Ascending aorta (tissue), 2 donors: ENCODE measurements at regions not wholly inside any gene's neighbourhood (a gene's known extent, or its start where the extent isn't known, plus 50 kb on each side); places are given as distances from the start of the nearest gene placed in this dataset.
"Not testable (repeated sequence)": the region's sequence is repeated elsewhere in the genome, so short reads cannot be mapped to it uniquely, and the experiment has no call there.

Experiments
- DNase-seq, 2 donors: peaks; one replicate each; pipeline ENCODE4 v3.0.0-alpha.2; 2019; ENCODE audit warnings: low spot score in 2 of 2
- H3K27ac ChIP-seq, 2 donors: fragments of 200-600 bp; sonication (generic); one replicate each; pipeline ENCODE4 v1.5.1; 2016 to 2017; ENCODE audit warnings: mild to moderate bottlenecking in 1 of 2
- H3K27me3 ChIP-seq: fragments of 200-600 bp; sonication (generic); one replicate; pipeline ENCODE4 v1.5.1; 2017
- H3K36me3 ChIP-seq, 2 donors: fragments of 200-600 bp; sonication (generic); one replicate each; pipeline ENCODE4 v1.5.1; 2016
- H3K4me1 ChIP-seq, 2 donors: fragments of 200-600 bp; sonication (generic); one replicate each; pipeline ENCODE4 v1.5.1; 2016 to 2017; ENCODE audit warnings: mild to moderate bottlenecking in 1 of 2
- H3K4me3 ChIP-seq, 2 donors: fragments of 200-600 bp; sonication (generic); one replicate each; pipeline ENCODE4 v1.5.1; 2016 to 2017; ENCODE audit warnings: mild to moderate bottlenecking in 1 of 2
- H3K9me3 ChIP-seq, 2 donors: fragments of 200-600 bp; sonication (generic); one replicate each; pipeline ENCODE4 v1.5.1; 2016
- CTCF ChIP-seq, 3 experiments: fragments of 200-600 bp in 2 of 3; fragments of 450-650 bp in 1 of 3; sonication (generic) in 2 of 3; IDR thresholded peaks; one replicate each; pipeline ENCODE4 v1.5.1; 2016 to 2019; ENCODE audit warnings: antibody characterized with exemption in 3 of 3, mild to moderate bottlenecking in 1 of 3, moderate library complexity in 1 of 3
- intact Hi-C: fragments of 100-400 bp; cut with DNase I; formaldehyde crosslinking; loops from one replicate; pipeline ENCODE4 v1.15.1; 2023

GRCh38 chr17:26936645-26937044 is 357.3 kb upstream of the WSB1 start:
- H3K27ac ChIP-seq, DNase-seq, H3K36me3 ChIP-seq, H3K4me3 ChIP-seq, intact Hi-C loops, H3K4me1 ChIP-seq, H3K27me3 ChIP-seq: not testable (repeated sequence)
- peaks cover 0 to 22% of the 10 kb centered on the region in 2 donors for H3K9me3 ChIP-seq

GRCh38 chr17:26937750-26938322 is 356.1 kb upstream of the WSB1 start:
- H3K4me3 ChIP-seq, H3K36me3 ChIP-seq, H3K27ac ChIP-seq, DNase-seq, H3K27me3 ChIP-seq, intact Hi-C loops, H3K4me1 ChIP-seq: not testable (repeated sequence)
- H3K9me3 ChIP-seq, result peaks cover 0 to 22% of the 10 kb centered on the region in 2 donors

GRCh38 chr17:26939755-26940154 is 354.2 kb upstream of the WSB1 start:
- H3K9me3 ChIP-seq, result peaks cover 0 to 22% of the 10 kb centered on the region in 2 donors
- H3K27ac ChIP-seq, H3K36me3 ChIP-seq, H3K27me3 ChIP-seq, H3K4me1 ChIP-seq, intact Hi-C loops, H3K4me3 ChIP-seq, DNase-seq: not testable (repeated sequence)

GRCh38 chr17:26940587-26940986 is 353.3 kb upstream of the WSB1 start:
- DNase-seq, H3K4me3 ChIP-seq, intact Hi-C loops, H3K36me3 ChIP-seq, H3K27ac ChIP-seq, H3K27me3 ChIP-seq, H3K4me1 ChIP-seq: not testable (repeated sequence)
- peaks cover 0 to 22% of the 10 kb centered on the region in 2 donors for H3K9me3 ChIP-seq

- Histone ChIP-seq H3K4me3 (no peak overlapping the region), H3K4me1 (no peaks in the 10 kb centered on the region), H3K27ac (no peak overlapping the region), H3K36me3 (no peaks in the 10 kb centered on the region), H3K27me3 (no peaks in the 10 kb centered on the region), H3K9me3 (no peaks in the 10 kb centered on the region)
- intact Hi-C loops, result no loop called here
- no peak for DNase-seq
- no peak for TF ChIP-seq CTCF (IDR thresholded peaks at IDR 0.05)
Measured at GRCh38 chr17:26962255-26963162, 331.4 kb upstream of the WSB1 start.

- TF ChIP-seq CTCF (IDR thresholded peaks at IDR 0.05), result no peak
- Histone ChIP-seq H3K27ac (no peak overlapping the region), H3K27me3 (no peaks in the 10 kb centered on the region), H3K9me3 (no peaks in the 10 kb centered on the region), H3K36me3 (no peaks in the 10 kb centered on the region), H3K4me3 (no peak overlapping the region), H3K4me1 (no peaks in the 10 kb centered on the region)
- DNase-seq, result no peak
- intact Hi-C loops, result no loop called here
Measured at GRCh38 chr17:26963163-26963503, 330.8 kb upstream of the WSB1 start.

- intact Hi-C loops, H3K9me3 ChIP-seq, H3K27me3 ChIP-seq: not testable (repeated sequence)
Measured at GRCh38 chr17:26965898-26966624, 327.9 kb upstream of the WSB1 start.

GRCh38 chr17:26966625-26967179 is 327.2 kb upstream of the WSB1 start:
- H3K27me3 ChIP-seq, H3K27ac ChIP-seq, H3K36me3 ChIP-seq, H3K4me3 ChIP-seq, DNase-seq, H3K4me1 ChIP-seq, intact Hi-C loops, H3K9me3 ChIP-seq: not testable (repeated sequence)

More at GRCh38 chr17:26965898-26966624, 327.9 kb upstream of the WSB1 start:
- H3K4me1 ChIP-seq, H3K36me3 ChIP-seq, H3K4me3 ChIP-seq, DNase-seq, H3K27ac ChIP-seq: not testable (repeated sequence)

- DNase-seq, H3K27ac ChIP-seq, H3K36me3 ChIP-seq, H3K4me1 ChIP-seq, intact Hi-C loops, H3K4me3 ChIP-seq, H3K9me3 ChIP-seq, H3K27me3 ChIP-seq: not testable (repeated sequence)
Measured at GRCh38 chr17:26981845-26982425, 312.0 kb upstream of the WSB1 start.

- H3K9me3 ChIP-seq, H3K27me3 ChIP-seq, DNase-seq, intact Hi-C loops, H3K36me3 ChIP-seq, H3K4me3 ChIP-seq, H3K4me1 ChIP-seq, H3K27ac ChIP-seq: not testable (repeated sequence)
Measured at GRCh38 chr17:26982563-26982962, 311.4 kb upstream of the WSB1 start.

GRCh38 chr17:26987851-26988250 is 306.1 kb upstream of the WSB1 start:
- H3K27me3 ChIP-seq, intact Hi-C loops, DNase-seq, H3K27ac ChIP-seq, H3K36me3 ChIP-seq, H3K9me3 ChIP-seq, H3K4me1 ChIP-seq, H3K4me3 ChIP-seq: not testable (repeated sequence)
